ENCODE measurements at regions not wholly inside any gene's neighbourhood (a gene's known extent, or its start where the extent isn't known, plus 50 kb on each side); places are given as distances from the start of the nearest gene placed in this dataset.

DNA sequence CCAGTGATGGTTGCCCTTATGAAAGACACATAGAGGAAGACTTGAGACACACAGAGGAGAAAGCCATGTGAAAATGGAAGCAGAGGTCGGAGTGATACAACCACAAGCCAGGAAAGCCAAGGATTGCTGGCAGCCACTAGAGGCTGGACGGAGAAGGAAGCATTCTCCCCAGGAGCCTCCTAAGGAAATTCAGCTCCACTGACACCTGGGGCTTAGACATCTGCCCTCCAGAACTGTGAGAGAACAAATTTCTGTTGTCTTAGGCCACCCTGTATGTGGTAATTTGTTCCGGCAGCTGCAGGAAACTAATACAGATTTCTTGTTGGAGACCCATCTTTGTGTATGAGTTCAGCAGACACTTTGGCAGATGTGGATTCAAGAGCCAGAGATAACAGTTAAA lies 126.9 kb upstream of the ATP1A1 start (continued):
- TF ChIP-seq KDM5B (IDR thresholded peaks at IDR 0.05; ENCODE audit: insufficient replicate concordance, low read depth, low read length) (no peak), POLR2AphosphoS5 (IDR thresholded peaks at IDR 0.05; ENCODE audit: control insufficient read depth, insufficient read depth, low read depth, low read length) (no peak), TEAD1 (CRISPR knock-in tag; IDR thresholded peaks at IDR 0.05) (no peak)

DNA sequence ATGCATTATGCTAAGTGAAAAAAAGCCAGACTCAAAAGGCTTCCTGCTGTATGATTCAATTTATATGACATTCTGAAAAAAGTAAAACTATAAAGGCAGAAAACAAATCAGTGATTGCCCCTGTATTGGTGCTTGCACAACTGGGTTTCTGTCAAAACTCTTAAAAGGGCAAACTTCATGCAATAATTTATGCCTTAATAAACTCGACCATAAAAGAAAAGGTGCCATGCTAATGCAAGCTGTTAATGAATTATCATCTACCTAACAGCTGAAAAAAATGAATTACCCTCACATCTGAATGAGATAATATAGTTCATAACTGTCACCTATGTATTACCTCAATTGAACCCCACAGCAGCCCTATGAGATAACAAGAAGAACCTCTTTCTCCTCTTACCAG lies 120.8 kb upstream of the ATP1A1 start:
- WGBS (ENCODE audit: insufficient coverage, low coverage, missing lambda C conversion rate): 0% methylated on average over 1 of the region's 1 CpG

DNA sequence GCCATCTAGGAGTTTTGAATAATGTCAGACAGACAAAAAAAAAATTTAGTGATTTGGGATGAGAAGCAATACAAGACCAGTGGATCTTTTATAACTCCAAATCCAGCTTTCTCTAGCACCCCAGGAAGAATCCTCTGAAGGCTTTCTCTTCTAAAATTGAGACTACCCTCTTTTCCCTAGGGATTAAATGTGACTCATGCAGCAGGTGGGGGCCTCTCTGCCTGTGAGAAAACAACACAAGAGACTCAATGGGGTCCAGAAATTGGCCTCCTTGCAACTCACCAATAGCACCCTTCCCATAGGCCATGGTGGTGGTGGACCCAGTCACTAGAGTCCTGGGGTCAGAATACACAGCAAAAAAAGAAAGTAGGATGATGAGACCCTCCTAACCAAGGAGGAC lies 120.3 kb upstream of the ATP1A1 start:
- TF ChIP-seq KHSRP (IDR thresholded peaks at IDR 0.05): no peak
- TF ChIP-seq, protein P1, sequence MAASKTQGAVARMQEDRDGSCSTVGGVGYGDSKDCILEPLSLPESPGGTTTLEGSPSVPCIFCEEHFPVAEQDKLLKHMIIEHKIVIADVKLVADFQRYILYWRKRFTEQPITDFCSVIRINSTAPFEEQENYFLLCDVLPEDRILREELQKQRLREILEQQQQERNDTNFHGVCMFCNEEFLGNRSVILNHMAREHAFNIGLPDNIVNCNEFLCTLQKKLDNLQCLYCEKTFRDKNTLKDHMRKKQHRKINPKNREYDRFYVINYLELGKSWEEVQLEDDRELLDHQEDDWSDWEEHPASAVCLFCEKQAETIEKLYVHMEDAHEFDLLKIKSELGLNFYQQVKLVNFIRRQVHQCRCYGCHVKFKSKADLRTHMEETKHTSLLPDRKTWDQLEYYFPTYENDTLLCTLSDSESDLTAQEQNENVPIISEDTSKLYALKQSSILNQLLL (CRISPR knock-in tag; IDR thresholded peaks at IDR 0.05; ENCODE audit: borderline replicate concordance): no peak
- no peak for TF ChIP-seq SMARCB1 (IDR thresholded peaks at IDR 0.05; ENCODE audit: insufficient read length, low read depth)
- TF ChIP-seq E2F3 (CRISPR knock-in tag; IDR thresholded peaks at IDR 0.05): no peak
- TF ChIP-seq, protein P2, sequence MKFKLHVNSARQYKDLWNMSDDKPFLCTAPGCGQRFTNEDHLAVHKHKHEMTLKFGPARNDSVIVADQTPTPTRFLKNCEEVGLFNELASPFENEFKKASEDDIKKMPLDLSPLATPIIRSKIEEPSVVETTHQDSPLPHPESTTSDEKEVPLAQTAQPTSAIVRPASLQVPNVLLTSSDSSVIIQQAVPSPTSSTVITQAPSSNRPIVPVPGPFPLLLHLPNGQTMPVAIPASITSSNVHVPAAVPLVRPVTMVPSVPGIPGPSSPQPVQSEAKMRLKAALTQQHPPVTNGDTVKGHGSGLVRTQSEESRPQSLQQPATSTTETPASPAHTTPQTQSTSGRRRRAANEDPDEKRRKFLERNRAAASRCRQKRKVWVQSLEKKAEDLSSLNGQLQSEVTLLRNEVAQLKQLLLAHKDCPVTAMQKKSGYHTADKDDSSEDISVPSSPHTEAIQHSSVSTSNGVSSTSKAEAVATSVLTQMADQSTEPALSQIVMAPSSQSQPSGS (CRISPR knock-in tag; IDR thresholded peaks at IDR 0.05): no peak
- TF ChIP-seq ZBTB8A (IDR thresholded peaks at IDR 0.05; ENCODE audit: partially characterized antibody): no peak
- TF ChIP-seq RBBP5 (IDR thresholded peaks at IDR 0.05; ENCODE audit: borderline replicate concordance, insufficient read depth, low read length, poor library complexity, severe bottlenecking): no peak
- TF ChIP-seq ETV1 (tag; conservative IDR thresholded peaks at IDR 0.05; ENCODE audit: low read depth): no peak
- TF ChIP-seq RAD51 (IDR thresholded peaks at IDR 0.05; ENCODE audit: borderline replicate concordance, low read depth): no peak
- ChIA-PET CTCF (ENCODE audit: low intra/inter-chr PET ratio) (no interaction called here), POLR2A (no interaction called here)
- no peak overlapping the region for H2AFZ ChIP-seq (ENCODE audit: low read depth, low read length)
- no peak overlapping the region for H3K4me3 ChIP-seq
- no peaks in the 10 kb centered on the region for H3K9me1 ChIP-seq (ENCODE audit: control insufficient read depth, insufficient read depth, low read length)
- ATAC-seq: no peak
- intact Hi-C loops (cut with micrococcal nuclease): no loop called here
- no peaks in the 10 kb centered on the region for H3K79me2 ChIP-seq (ENCODE audit: control insufficient read depth, insufficient read depth, low read length)
- in situ Hi-C loops (cut with MboI): no loop called here
- no peaks in the 10 kb centered on the region for H3K9me3 ChIP-seq (replicated peaks; ENCODE audit: control insufficient read depth, insufficient read depth, low read depth, low read length)
- BruUV-seq (replicated peaks): no TSS peak
- no peak overlapping the region for H3K9ac ChIP-seq (ENCODE audit: insufficient read depth in 1 of 2, low read depth in 2 of 2, low read length in 2 of 2)
- H3K4me2 ChIP-seq (ENCODE audit: insufficient read depth, low read length): no peak overlapping the region
- peaks cover under 1% of the 10 kb centered on the region; the same call in 1 of the 2 replicates for H4K20me1 ChIP-seq (replicated peaks; ENCODE audit: control insufficient read depth, insufficient read depth, low read length)
- FAIRE-seq: no peak
- H3K4me1 ChIP-seq (replicated peaks in 1 of 2; ENCODE audit: control insufficient read depth in 2 of 2, insufficient read depth in 2 of 2, low read length in 2 of 2): no peaks in the 10 kb centered on the region
- DNase-seq (ENCODE audit: extremely low read depth in 1 of 4, low spot score in 3 of 4): no peak
- H3K36me3 ChIP-seq (ENCODE audit: control insufficient read depth, insufficient read depth, low read length): no peaks in the 10 kb centered on the region
- no peak overlapping the region for H3K27ac ChIP-seq (ENCODE audit: extremely low read depth, low read depth, low read length)
- H3K27me3 ChIP-seq (ENCODE audit: control insufficient read depth in 2 of 2, insufficient read depth in 2 of 2, low read length in 2 of 2): peaks cover 8 to 23% of the 10 kb centered on the region in 2 experiments

More for the DNA sequence above, 120.8 kb upstream of the ATP1A1 start:
- FAIRE-seq (no peak), ATAC-seq (no peak), DNase-seq (ENCODE audit: extremely low read depth in 1 of 4, low spot score in 3 of 4) (no peak)
- CTCF ChIA-PET (ENCODE audit: low intra/inter-chr PET ratio): no interaction called here
- no peak overlapping the region for H3K9ac ChIP-seq (ENCODE audit: insufficient read depth in 1 of 2, low read depth in 2 of 2, low read length in 2 of 2)
- no peaks in the 10 kb centered on the region for H3K4me1 ChIP-seq (replicated peaks in 1 of 2; ENCODE audit: control insufficient read depth in 2 of 2, insufficient read depth in 2 of 2, low read length in 2 of 2)
- H3K36me3 ChIP-seq (ENCODE audit: control insufficient read depth, insufficient read depth, low read length): no peaks in the 10 kb centered on the region
- in situ Hi-C loops (cut with MboI) (no loop called here), intact Hi-C loops (cut with micrococcal nuclease) (no loop called here)
- peaks cover 4% of the 10 kb centered on the region; the same call in 1 of the 2 replicates for H4K20me1 ChIP-seq (replicated peaks; ENCODE audit: control insufficient read depth, insufficient read depth, low read length)
- H3K79me2 ChIP-seq (ENCODE audit: control insufficient read depth, insufficient read depth, low read length): no peaks in the 10 kb centered on the region
- no TSS peak for BruUV-seq (replicated peaks)
- H3K9me3 ChIP-seq (replicated peaks; ENCODE audit: control insufficient read depth, insufficient read depth, low read depth, low read length): no peaks in the 10 kb centered on the region
- no peak overlapping the region for H3K27ac ChIP-seq (ENCODE audit: extremely low read depth, low read depth, low read length)
- H3K4me2 ChIP-seq (ENCODE audit: insufficient read depth, low read length): no peak overlapping the region
- TF ChIP-seq HCFC1 (IDR thresholded peaks at IDR 0.05; ENCODE audit: low read depth, low read length): no peak
- no peak for TF ChIP-seq CAMTA2 (CRISPR knock-in tag; conservative IDR thresholded peaks at IDR 0.05)
- TF ChIP-seq ZNF75A (CRISPR knock-in tag; IDR thresholded peaks at IDR 0.05): no peak
- POLR2A ChIA-PET: no interaction called here
- H3K4me3 ChIP-seq: no peak overlapping the region
- no peak overlapping the region for H2AFZ ChIP-seq (ENCODE audit: low read depth, low read length)
- peaks cover 10 to 25% of the 10 kb centered on the region in 2 experiments for H3K27me3 ChIP-seq (ENCODE audit: control insufficient read depth in 2 of 2, insufficient read depth in 2 of 2, low read length in 2 of 2)
- H3K9me1 ChIP-seq (ENCODE audit: control insufficient read depth, insufficient read depth, low read length): no peaks in the 10 kb centered on the region

Measured in K562 (cell line).